GM21825 (cell line): ENCODE measurements at regions not wholly inside any gene's neighbourhood (a gene's known extent, or its start where the extent isn't known, plus 50 kb on each side); places are given as distances from the start of the nearest gene placed in this dataset.
"Not testable (repeated sequence)": the region's sequence is repeated elsewhere in the genome, so short reads cannot be mapped to it uniquely, and the experiment has no call there.

Experiments used
- ATAC-seq: cut with Tn5 transposase; IDR thresholded peaks from one replicate; pipeline ENCODE4 v1.9.1; 2021; ENCODE audit warnings: mild to moderate bottlenecking, moderate library complexity; ENCODE audit not compliant: unreplicated experiment

GRCh38 chr1:143702739-143703138, 269.0 kb downstream of the FAM72C start:
- ATAC-seq = not testable (repeated sequence)

GRCh38 chr1:143699731-143700130, 272.1 kb downstream of the FAM72C start:
- no peak for ATAC-seq

- no peak for ATAC-seq
Measured at GRCh38 chr1:143699115-143699514, 272.7 kb downstream of the FAM72C start.

GRCh38 chr1:143698016-143698415, 273.8 kb downstream of the FAM72C start:
- no peak for ATAC-seq

- no peak for ATAC-seq
Measured at GRCh38 chr1:143694085-143694484, 277.7 kb downstream of the FAM72C start.

- no peak for ATAC-seq
Measured at GRCh38 chr1:143691971-143692529, 279.7 kb downstream of the FAM72C start.

GRCh38 chr1:143691400-143691891, 280.3 kb downstream of the FAM72C start:
- ATAC-seq = no peak

- ATAC-seq = no peak
Measured at GRCh38 chr1:143689781-143690180, 282.0 kb downstream of the FAM72C start.

GRCh38 chr1:143680304-143680703, 291.5 kb downstream of the FAM72C start:
- ATAC-seq = no peak

GRCh38 chr1:143672983-143673382, 298.8 kb downstream of the FAM72C start:
- ATAC-seq = no peak

GRCh38 chr1:143667730-143668129, 304.1 kb downstream of the FAM72C start:
- ATAC-seq = no peak

- no peak for ATAC-seq
Measured at GRCh38 chr1:143666851-143667250, 304.9 kb downstream of the FAM72C start.

GRCh38 chr1:143665606-143666005, 306.2 kb downstream of the FAM72C start:
- no peak for ATAC-seq

GRCh38 chr1:143663056-143663455, 308.7 kb downstream of the FAM72C start:
- ATAC-seq = not testable (repeated sequence)

- no peak for ATAC-seq
Measured at GRCh38 chr1:143661418-143662101, 310.2 kb downstream of the FAM72C start.

GRCh38 chr1:143660354-143660941, 311.3 kb downstream of the FAM72C start:
- ATAC-seq = no peak

GRCh38 chr1:143653429-143653802, 318.4 kb downstream of the FAM72C start:
- no peak for ATAC-seq

GRCh38 chr1:143652744-143653428, 318.9 kb downstream of the FAM72C start:
- no peak for ATAC-seq

- ATAC-seq = no peak
Measured at GRCh38 chr1:143652187-143652586, 319.6 kb downstream of the FAM72C start.

GRCh38 chr1:143651350-143651992, 320.3 kb downstream of the FAM72C start:
- ATAC-seq = no peak

- ATAC-seq = not testable (repeated sequence)
Measured at GRCh38 chr1:143644035-143644434, 327.8 kb downstream of the FAM72C start.
